Esophagus squamous epithelium (tissue), 5 donors: ENCODE measurements at regions not wholly inside any gene's neighbourhood (a gene's known extent, or its start where the extent isn't known, plus 50 kb on each side); places are given as distances from the start of the nearest gene placed in this dataset.
"Not testable (repeated sequence)": the region's sequence is repeated elsewhere in the genome, so short reads cannot be mapped to it uniquely, and the experiment has no call there.

Experiments used
- DNase-seq: peaks from one replicate; lab custom pipeline; 2025; lab: John Stamatoyannopoulos, UW
- H3K27ac ChIP-seq, 4 donors: fragments of 200-600 bp; sonication (generic); one replicate each; pipeline ENCODE4 v1.5.1; 2016 to 2019; ENCODE audit warnings: mild to moderate bottlenecking in 1 of 4
- H3K27me3 ChIP-seq, 4 donors: fragments of 200-600 bp; sonication (generic); 1 replicate in 3 of 4; 2 replicates in 1 of 4; pipeline versions ENCODE4 v1.5.1 to v1.6.0; 2017 to 2021; ENCODE audit warnings: antibody characterized with exemption in 1 of 4
- H3K36me3 ChIP-seq, 3 donors: fragments of 200-600 bp; sonication (generic); one replicate each; pipeline ENCODE4 v1.5.1; 2016 to 2019
- H3K4me1 ChIP-seq, 3 donors: fragments of 200-600 bp; sonication (generic); one replicate each; pipeline ENCODE4 v1.5.1; 2017 to 2019
- H3K4me3 ChIP-seq, 4 donors: fragments of 200-600 bp; sonication (generic); 1 replicate in 3 of 4; 2 replicates in 1 of 4; pipeline ENCODE4 v1.5.1; 2016 to 2019; ENCODE audit warnings: mild to moderate bottlenecking in 2 of 4, moderate library complexity in 1 of 4
- H3K9me3 ChIP-seq, 3 donors: fragments of 200-600 bp; sonication (generic); one replicate each; pipeline ENCODE4 v1.5.1; 2016 to 2019
- CTCF ChIP-seq, 6 experiments: fragments of 450-650 bp in 4 of 6; fragments of 200-600 bp in 2 of 6; sonication (generic) in 2 of 6; IDR thresholded peaks; one replicate each; pipeline ENCODE4 v1.5.1; 2016 to 2019; ENCODE audit warnings: antibody characterized with exemption in 6 of 6, mild to moderate bottlenecking in 4 of 6, moderate library complexity in 4 of 6
- POLR2A ChIP-seq, 4 donors: fragments of 450-650 bp; IDR thresholded peaks; one replicate each; pipeline ENCODE4 v1.6.1; 2017; ENCODE audit warnings: antibody characterized with exemption in 4 of 4, mild to moderate bottlenecking in 4 of 4, moderate library complexity in 3 of 4
- WGBS, 2 donors: methylation state at CpG; one replicate each; pipeline ENCODE4 v1.1.5; 2018; 5-methylcytosine and 5-hydroxymethylcytosine counted together
- intact Hi-C: fragments of 100-400 bp; cut with DNase I; formaldehyde crosslinking; loops from one replicate; pipeline ENCODE4 v1.15.0; 2022
- donor health status: DM: yes; HTN: yes; CAD: no.

GRCh38 chr2:144770616-144771230 lies 250.8 kb upstream of the ZEB2 start:
- Histone ChIP-seq H3K4me3 (no peak overlapping the region), H3K27ac (no peak overlapping the region), H3K4me1 (no peaks in the 10 kb centered on the region), H3K9me3 (no peaks in the 10 kb centered on the region), H3K36me3 (no peaks in the 10 kb centered on the region), H3K27me3 (no peaks in the 10 kb centered on the region)
- intact Hi-C loops, result no loop called here
- TF ChIP-seq CTCF (IDR thresholded peaks at IDR 0.05) (no peak), POLR2A (IDR thresholded peaks at IDR 0.05) (no peak)
- DNase-seq, result no peak
- 84 to 87% methylated on average over 6 of the region's 6 CpGs for WGBS, 2 donors

GRCh38 chr2:144760939-144761338 lies 241.0 kb upstream of the ZEB2 start:
- H3K9me3 ChIP-seq, H3K27ac ChIP-seq, intact Hi-C loops, H3K4me3 ChIP-seq, H3K27me3 ChIP-seq, H3K36me3 ChIP-seq, DNase-seq, H3K4me1 ChIP-seq: not testable (repeated sequence)
- WGBS, 2 donors, result 68 to 75% methylated on average over 2 of the region's 2 CpGs

- Histone ChIP-seq H3K4me3 (no peak overlapping the region), H3K36me3 (no peaks in the 10 kb centered on the region), H3K4me1 (no peaks in the 10 kb centered on the region), H3K27ac (no peak overlapping the region), H3K27me3 (no peaks in the 10 kb centered on the region), H3K9me3 (no peaks in the 10 kb centered on the region)
- DNase-seq, result no peak
- intact Hi-C loops, result no loop called here
- TF ChIP-seq POLR2A (IDR thresholded peaks at IDR 0.05) (no peak), CTCF (IDR thresholded peaks at IDR 0.05) (no peak)
Measured at GRCh38 chr2:144759746-144760145, 239.8 kb upstream of the ZEB2 start.

- H3K36me3 ChIP-seq, DNase-seq, H3K4me3 ChIP-seq, H3K27me3 ChIP-seq, H3K9me3 ChIP-seq, H3K27ac ChIP-seq, H3K4me1 ChIP-seq, intact Hi-C loops: not testable (repeated sequence)
Measured at GRCh38 chr2:144758196-144758595, 238.3 kb upstream of the ZEB2 start.

- WGBS, 2 donors, result 51 to 62% methylated on average over 3 of the region's 3 CpGs
- no peak for TF ChIP-seq POLR2A (IDR thresholded peaks at IDR 0.05)
- Histone ChIP-seq H3K27ac (no peak overlapping the region), H3K36me3 (no peaks in the 10 kb centered on the region), H3K4me3 (no peak overlapping the region), H3K9me3 (peaks cover 0 to 5% (median 0%) of the 10 kb centered on the region in 3 donors), H3K4me1 (no peaks in the 10 kb centered on the region), H3K27me3 (no peaks in the 10 kb centered on the region)
- no peak for DNase-seq
- intact Hi-C loops, result no loop called here
Measured at GRCh38 chr2:144753416-144753815, 233.5 kb upstream of the ZEB2 start.

GRCh38 chr2:144751142-144751905 lies 231.4 kb upstream of the ZEB2 start:
- H3K27ac ChIP-seq, result no peak overlapping the region
- no peak overlapping the region for H3K4me3 ChIP-seq
- intact Hi-C loops, result no loop called here
- H3K4me1 ChIP-seq, result no peaks in the 10 kb centered on the region
- TF ChIP-seq CTCF (IDR thresholded peaks at IDR 0.05), result no peak
- no peak for TF ChIP-seq POLR2A (IDR thresholded peaks at IDR 0.05)
- 89 to 91% methylated on average over 3 of the region's 3 CpGs for WGBS, 2 donors
- H3K9me3 ChIP-seq, result peaks cover 0 to 26% (median 11%) of the 10 kb centered on the region in 3 donors
- no peaks in the 10 kb centered on the region for H3K36me3 ChIP-seq
- no peak for DNase-seq
- no peaks in the 10 kb centered on the region for H3K27me3 ChIP-seq
